ENCODE measurements at regions not wholly inside any gene's neighbourhood (a gene's known extent, or its start where the extent isn't known, plus 50 kb on each side); places are given as distances from the start of the nearest gene placed in this dataset.

GRCh38 chr1:22275626-22276395 lies 132.9 kb upstream of the WNT4 start:
- no peaks in the 10 kb centered on the region for H3K9me3 ChIP-seq (ENCODE audit: control insufficient read depth, low read length)
- no peak overlapping the region for H3K27ac ChIP-seq (ENCODE audit: insufficient read depth, low read depth, low read length, poor library complexity, severe bottlenecking)
- no peak overlapping the region for H3K4me3 ChIP-seq (ENCODE audit: insufficient read depth, low read depth, low read length)
- H3K27me3 ChIP-seq (ENCODE audit: control insufficient read depth, insufficient read depth, low read length, poor library complexity, severe bottlenecking) = peaks cover 9% of the 10 kb centered on the region
- H3K36me3 ChIP-seq (ENCODE audit: control insufficient read depth, insufficient read depth, low read length) = no peaks in the 10 kb centered on the region
- H3K4me1 ChIP-seq (ENCODE audit: control insufficient read depth, insufficient read depth, low read length) = peaks cover 13% of the 10 kb centered on the region
- 41 to 44% methylated on average over 16 of the region's 16 CpGs for WGBS, 2 experiments

GRCh38 chr1:22276396-22276748 lies 133.5 kb upstream of the WNT4 start:
- Histone ChIP-seq H3K4me3 (ENCODE audit: insufficient read depth, low read depth, low read length) (no peak overlapping the region), H3K36me3 (ENCODE audit: control insufficient read depth, insufficient read depth, low read length) (no peaks in the 10 kb centered on the region), H3K27ac (ENCODE audit: insufficient read depth, low read depth, low read length, poor library complexity, severe bottlenecking) (no peak overlapping the region), H3K9me3 (ENCODE audit: control insufficient read depth, low read length) (no peaks in the 10 kb centered on the region), H3K27me3 (ENCODE audit: control insufficient read depth, insufficient read depth, low read length, poor library complexity, severe bottlenecking) (peaks cover 9% of the 10 kb centered on the region), H3K4me1 (ENCODE audit: control insufficient read depth, insufficient read depth, low read length) (peaks cover 9% of the 10 kb centered on the region)
- WGBS, 2 experiments = 81 to 90% methylated on average over 1 of the region's 1 CpG

DNA sequence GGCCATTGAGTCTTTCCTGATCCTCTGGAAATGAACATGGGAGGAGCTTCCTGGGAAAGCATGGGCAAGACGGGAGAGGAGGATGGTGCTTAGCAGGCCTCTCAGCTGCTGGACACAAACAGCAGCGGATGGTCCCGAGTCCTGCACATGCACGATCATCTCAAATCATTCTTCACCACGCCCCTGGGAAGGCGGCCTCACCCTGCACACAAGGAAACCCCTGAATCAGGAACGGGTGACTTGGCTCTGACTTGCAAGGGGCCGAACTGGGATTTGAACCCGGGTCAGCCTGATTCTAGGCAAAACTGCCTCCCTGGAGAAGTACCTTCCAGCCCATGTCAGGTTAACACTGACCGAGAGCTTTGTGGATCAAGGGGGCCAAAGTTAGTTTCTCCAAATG lies 134.8 kb upstream of the WNT4 start:
- Histone ChIP-seq H3K9me3 (ENCODE audit: control insufficient read depth, low read length) (no peaks in the 10 kb centered on the region), H3K4me1 (ENCODE audit: control insufficient read depth, insufficient read depth, low read length) (peaks cover under 1% of the 10 kb centered on the region), H3K4me3 (ENCODE audit: insufficient read depth, low read depth, low read length) (no peak overlapping the region), H3K27ac (ENCODE audit: insufficient read depth, low read depth, low read length, poor library complexity, severe bottlenecking) (no peak overlapping the region), H3K27me3 (ENCODE audit: control insufficient read depth, insufficient read depth, low read length, poor library complexity, severe bottlenecking) (peaks cover 9% of the 10 kb centered on the region), H3K36me3 (ENCODE audit: control insufficient read depth, insufficient read depth, low read length) (no peaks in the 10 kb centered on the region)
- WGBS, 2 experiments = 92 to 94% methylated on average over 10 of the region's 10 CpGs

DNA sequence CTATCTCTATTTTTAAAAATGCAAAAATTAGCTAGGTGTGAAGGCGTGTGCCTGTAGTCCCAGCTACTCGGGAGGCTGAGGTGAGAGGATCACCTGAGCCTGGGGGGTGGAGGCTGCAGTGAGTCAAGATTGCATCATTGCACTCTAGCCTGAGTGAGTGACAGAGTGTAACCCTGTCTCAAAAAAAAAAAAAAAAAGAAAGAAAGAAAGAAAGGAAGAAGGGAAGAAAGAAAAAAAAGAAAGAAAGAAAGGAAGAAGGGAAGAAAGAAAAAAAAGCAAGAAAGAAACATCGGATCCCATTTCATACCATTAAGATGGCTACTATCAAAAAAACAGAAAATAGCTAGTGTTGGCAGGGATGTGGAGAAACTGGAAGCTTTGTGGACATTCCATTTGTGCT lies 136.8 kb upstream of the WNT4 start:
- 89 to 93% methylated on average over 2 to 3 of the region's 3 CpGs for WGBS, 2 experiments
- no peaks in the 10 kb centered on the region for H3K36me3 ChIP-seq (ENCODE audit: control insufficient read depth, insufficient read depth, low read length)
- H3K27ac ChIP-seq (ENCODE audit: insufficient read depth, low read depth, low read length, poor library complexity, severe bottlenecking) = no peak overlapping the region
- H3K9me3 ChIP-seq (ENCODE audit: control insufficient read depth, low read length) = no peaks in the 10 kb centered on the region
- no peak overlapping the region for H3K4me3 ChIP-seq (ENCODE audit: insufficient read depth, low read depth, low read length)
- H3K27me3 ChIP-seq (ENCODE audit: control insufficient read depth, insufficient read depth, low read length, poor library complexity, severe bottlenecking) = peaks cover 1% of the 10 kb centered on the region
- H3K4me1 ChIP-seq (ENCODE audit: control insufficient read depth, insufficient read depth, low read length) = no peaks in the 10 kb centered on the region

DNA sequence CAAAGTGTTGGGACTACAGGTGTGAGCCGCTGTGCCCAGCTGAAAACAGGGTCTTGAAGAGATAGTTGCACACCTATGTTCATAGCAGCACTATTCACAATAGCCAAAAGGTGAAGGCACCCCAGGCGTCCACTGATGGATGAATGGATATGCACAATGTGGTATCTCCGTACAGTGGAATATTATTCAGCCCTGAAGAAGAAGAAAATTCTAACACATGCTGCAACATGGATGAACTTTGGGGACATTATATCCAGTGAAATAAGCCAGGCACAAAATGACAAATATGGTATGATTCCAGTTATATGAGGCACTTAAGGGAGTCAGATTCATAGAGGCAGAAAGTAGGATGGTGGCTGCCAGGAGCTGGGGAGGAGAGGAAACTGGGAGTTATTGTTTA lies 137.6 kb upstream of the WNT4 start:
- Histone ChIP-seq H3K4me3 (ENCODE audit: insufficient read depth, low read depth, low read length) (no peak overlapping the region), H3K4me1 (ENCODE audit: control insufficient read depth, insufficient read depth, low read length) (no peaks in the 10 kb centered on the region), H3K36me3 (ENCODE audit: control insufficient read depth, insufficient read depth, low read length) (no peaks in the 10 kb centered on the region), H3K27ac (ENCODE audit: insufficient read depth, low read depth, low read length, poor library complexity, severe bottlenecking) (no peak overlapping the region), H3K27me3 (ENCODE audit: control insufficient read depth, insufficient read depth, low read length, poor library complexity, severe bottlenecking) (no peaks in the 10 kb centered on the region), H3K9me3 (ENCODE audit: control insufficient read depth, low read length) (no peaks in the 10 kb centered on the region)
- WGBS, 2 experiments = 95 to 99% methylated on average over 3 of the region's 3 CpGs

DNA sequence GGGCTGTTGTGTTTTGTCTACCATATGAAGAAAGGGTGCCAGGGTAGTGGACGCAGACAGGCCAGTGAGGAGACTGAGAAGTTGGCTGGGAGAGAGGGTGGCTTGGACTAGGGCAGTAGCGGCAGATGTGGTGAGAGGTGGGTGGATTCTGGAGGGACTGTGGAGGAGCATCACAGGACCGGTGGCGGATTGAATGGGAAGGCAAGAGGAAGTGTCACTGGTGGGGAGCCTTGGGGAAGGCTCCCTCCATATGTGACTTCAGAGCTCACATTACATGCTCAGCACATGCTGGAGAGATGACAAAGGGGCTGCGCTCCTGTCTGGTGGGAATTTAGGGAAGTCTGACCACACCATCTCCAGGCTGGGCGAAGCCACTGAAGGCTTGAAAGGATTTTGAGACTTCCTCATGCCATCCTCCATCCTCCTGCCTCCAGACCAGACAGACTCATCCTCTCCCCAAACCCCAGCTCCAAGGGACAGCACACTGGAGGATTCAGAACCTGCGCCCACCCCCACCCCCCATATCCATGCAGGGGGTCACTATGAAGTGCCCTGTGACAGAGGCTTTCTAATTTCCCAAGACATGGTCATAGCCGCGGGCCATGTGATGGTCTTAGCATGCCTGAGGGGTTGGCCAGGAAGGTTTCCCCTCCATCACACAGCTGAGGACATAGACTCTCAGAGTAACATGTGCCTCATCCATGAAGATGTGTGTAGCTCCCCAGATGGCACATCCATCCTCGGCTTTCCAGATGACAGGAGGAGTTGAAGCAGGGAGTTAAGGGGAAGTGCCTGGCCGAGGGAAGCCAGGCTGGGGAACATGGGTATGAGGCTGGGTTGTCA lies 138.8 kb upstream of the WNT4 start:
- no peaks in the 10 kb centered on the region for H3K36me3 ChIP-seq (ENCODE audit: control insufficient read depth, insufficient read depth, low read length)
- no peaks in the 10 kb centered on the region for H3K4me1 ChIP-seq (ENCODE audit: control insufficient read depth, insufficient read depth, low read length)
- H3K4me3 ChIP-seq (ENCODE audit: insufficient read depth, low read depth, low read length) = no peak overlapping the region
- H3K27me3 ChIP-seq (ENCODE audit: control insufficient read depth, insufficient read depth, low read length, poor library complexity, severe bottlenecking) = no peaks in the 10 kb centered on the region
- H3K9me3 ChIP-seq (ENCODE audit: control insufficient read depth, low read length) = no peaks in the 10 kb centered on the region
- H3K27ac ChIP-seq (ENCODE audit: insufficient read depth, low read depth, low read length, poor library complexity, severe bottlenecking) = no peak overlapping the region
- WGBS, 2 experiments = 93 to 94% methylated on average over 11 of the region's 11 CpGs

DNA sequence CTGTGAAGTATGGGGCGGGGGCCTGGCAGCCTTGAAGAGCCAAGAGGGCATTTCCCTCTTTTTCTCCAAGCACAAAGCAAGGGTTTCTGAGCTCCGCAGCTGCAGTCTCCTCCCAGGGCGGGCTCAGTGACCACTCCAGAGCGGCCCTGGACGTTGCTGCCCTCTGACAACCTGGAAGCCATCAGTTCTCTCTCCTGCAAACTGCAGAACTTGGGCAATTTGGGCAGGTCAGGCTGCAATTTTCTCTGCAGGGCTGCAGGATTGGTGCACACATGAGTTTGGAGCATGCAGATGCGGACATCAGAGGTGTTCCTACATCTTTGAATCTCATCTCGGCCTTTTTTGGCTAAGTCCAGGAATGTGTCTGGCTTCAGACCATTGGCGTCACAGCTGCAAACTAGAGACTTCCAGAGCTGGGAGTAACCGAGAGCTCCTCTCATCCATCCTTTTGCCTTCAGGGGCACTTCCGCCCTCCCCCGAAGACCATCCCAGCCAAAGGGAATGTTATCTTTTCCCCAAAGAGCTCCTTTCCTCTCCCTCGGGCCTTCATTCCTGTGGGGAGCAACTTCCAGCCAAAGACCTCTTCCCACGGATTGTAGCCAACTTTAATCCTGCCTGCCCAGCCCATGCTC lies 139.6 kb upstream of the WNT4 start:
- no peak overlapping the region for H3K27ac ChIP-seq (ENCODE audit: insufficient read depth, low read depth, low read length, poor library complexity, severe bottlenecking)
- WGBS, 2 experiments = 88 to 89% methylated on average over 13 of the region's 13 CpGs
- H3K27me3 ChIP-seq (ENCODE audit: control insufficient read depth, insufficient read depth, low read length, poor library complexity, severe bottlenecking) = no peaks in the 10 kb centered on the region
- no peaks in the 10 kb centered on the region for H3K4me1 ChIP-seq (ENCODE audit: control insufficient read depth, insufficient read depth, low read length)
- H3K9me3 ChIP-seq (ENCODE audit: control insufficient read depth, low read length) = no peaks in the 10 kb centered on the region
- H3K4me3 ChIP-seq (ENCODE audit: insufficient read depth, low read depth, low read length) = no peak overlapping the region
- H3K36me3 ChIP-seq (ENCODE audit: control insufficient read depth, insufficient read depth, low read length) = no peaks in the 10 kb centered on the region

DNA sequence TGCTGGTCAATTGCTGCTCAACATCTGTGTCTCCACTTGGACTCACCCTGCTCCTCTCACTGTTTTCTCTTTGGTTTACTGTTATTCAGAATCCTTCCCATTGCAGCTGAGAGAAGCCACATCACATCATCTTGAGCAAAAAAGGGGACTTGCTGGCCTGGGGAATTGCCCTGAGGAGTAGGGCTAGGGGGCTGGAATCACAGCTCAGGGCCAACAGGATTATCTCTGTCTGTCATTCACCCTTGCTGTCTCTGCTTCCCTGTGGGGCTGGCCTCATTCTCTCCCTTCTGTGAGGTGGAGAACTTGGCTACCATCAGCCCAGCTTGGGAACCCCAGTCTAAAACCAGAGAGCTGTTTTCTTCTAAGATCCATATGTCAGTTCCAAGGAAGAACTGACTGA lies 140.7 kb upstream of the WNT4 start:
- no peak overlapping the region for H3K27ac ChIP-seq (ENCODE audit: insufficient read depth, low read depth, low read length, poor library complexity, severe bottlenecking)
- H3K36me3 ChIP-seq (ENCODE audit: control insufficient read depth, insufficient read depth, low read length) = no peaks in the 10 kb centered on the region
- H3K4me1 ChIP-seq (ENCODE audit: control insufficient read depth, insufficient read depth, low read length) = no peaks in the 10 kb centered on the region
- H3K27me3 ChIP-seq (ENCODE audit: control insufficient read depth, insufficient read depth, low read length, poor library complexity, severe bottlenecking) = no peaks in the 10 kb centered on the region
- H3K9me3 ChIP-seq (ENCODE audit: control insufficient read depth, low read length) = no peaks in the 10 kb centered on the region
- H3K4me3 ChIP-seq (ENCODE audit: insufficient read depth, low read depth, low read length) = no peak overlapping the region

- no peak overlapping the region for H3K4me3 ChIP-seq (ENCODE audit: insufficient read depth, low read depth, low read length)
- no peaks in the 10 kb centered on the region for H3K4me1 ChIP-seq (ENCODE audit: control insufficient read depth, insufficient read depth, low read length)
- H3K9me3 ChIP-seq (ENCODE audit: control insufficient read depth, low read length) = no peaks in the 10 kb centered on the region
- H3K27ac ChIP-seq (ENCODE audit: insufficient read depth, low read depth, low read length, poor library complexity, severe bottlenecking) = no peak overlapping the region
- no peaks in the 10 kb centered on the region for H3K27me3 ChIP-seq (ENCODE audit: control insufficient read depth, insufficient read depth, low read length, poor library complexity, severe bottlenecking)
- no peaks in the 10 kb centered on the region for H3K36me3 ChIP-seq (ENCODE audit: control insufficient read depth, insufficient read depth, low read length)
- WGBS, 2 experiments = 94 to 100% methylated on average over 1 of the region's 1 CpG
Measured at GRCh38 chr1:22284236-22284635, 141.3 kb upstream of the WNT4 start.

- Histone ChIP-seq H3K36me3 (ENCODE audit: control insufficient read depth, insufficient read depth, low read length) (no peaks in the 10 kb centered on the region), H3K27ac (ENCODE audit: insufficient read depth, low read depth, low read length, poor library complexity, severe bottlenecking) (no peak overlapping the region), H3K4me3 (ENCODE audit: insufficient read depth, low read depth, low read length) (no peak overlapping the region), H3K9me3 (ENCODE audit: control insufficient read depth, low read length) (no peaks in the 10 kb centered on the region), H3K4me1 (ENCODE audit: control insufficient read depth, insufficient read depth, low read length) (no peaks in the 10 kb centered on the region), H3K27me3 (ENCODE audit: control insufficient read depth, insufficient read depth, low read length, poor library complexity, severe bottlenecking) (no peaks in the 10 kb centered on the region)
- WGBS, 2 experiments = 94 to 95% methylated on average over 15 of the region's 15 CpGs
Measured at GRCh38 chr1:22284906-22285548, 142.1 kb upstream of the WNT4 start.
